ENCODE measurements at regions not wholly inside any gene's neighbourhood (a gene's known extent, or its start where the extent isn't known, plus 50 kb on each side); places are given as distances from the start of the nearest gene placed in this dataset.

DNA sequence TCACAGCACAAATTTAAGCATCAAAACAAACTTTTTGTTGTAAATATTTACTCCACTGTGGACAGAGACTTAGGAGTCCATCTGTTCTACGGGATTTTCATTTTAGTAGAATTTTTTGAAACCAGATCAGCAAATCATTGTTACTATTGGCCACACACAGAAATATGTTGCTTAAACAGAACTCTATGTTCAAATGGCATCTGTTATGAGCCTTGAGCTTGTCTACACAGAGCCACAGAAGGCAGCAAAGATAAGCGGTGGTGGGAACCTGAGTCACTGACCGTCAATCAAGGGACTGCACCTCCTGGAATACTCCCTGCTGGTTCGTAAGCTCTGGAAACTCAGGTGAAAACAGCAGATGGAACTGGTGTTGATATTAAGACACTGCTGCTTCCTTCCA lies 156.8 kb downstream of the TMEM200C start:
- no peak overlapping the region for H3K4me2 ChIP-seq (ENCODE audit: low read length)
- H3K27ac ChIP-seq (ENCODE audit: low read depth, low read length) = no peak overlapping the region
- no peak for TF ChIP-seq TCF7L2 (IDR thresholded peaks at IDR 0.05; ENCODE audit: borderline replicate concordance, extremely low read depth, insufficient read depth, insufficient read length)
- peaks cover 11 to 31% of the 10 kb centered on the region in 2 experiments; a peak in 2 of 4 replicates for H3K9me3 ChIP-seq (ENCODE audit: control insufficient read depth in 1 of 2, insufficient read depth in 1 of 2, low read depth in 1 of 2, low read length in 2 of 2)
- RAD21 ChIA-PET (ENCODE audit: low non-redundant PET in 1 of 2, low total read pairs in 2 of 2, uncharacterized antibody in 2 of 2, unreplicated experiment in 2 of 2) = no interaction called here
- no peaks in the 10 kb centered on the region for H4K20me1 ChIP-seq (ENCODE audit: insufficient read depth)
- no TSS peak for BruUV-seq (replicated peaks)
- POLR2A ChIA-PET = no interaction called here
- H3K9ac ChIP-seq (ENCODE audit: low read length) = no peak overlapping the region
- no peaks in the 10 kb centered on the region for H3K9me2 ChIP-seq (ENCODE audit: insufficient read depth)
- CTCF ChIA-PET = no interaction called here
- H2AFZ ChIP-seq (ENCODE audit: low read depth, low read length, poor library complexity, severe bottlenecking) = no peak overlapping the region
- H3K36me3 ChIP-seq (ENCODE audit: control insufficient read depth in 1 of 2, insufficient read depth in 2 of 2, low read length in 2 of 2) = no peaks in the 10 kb centered on the region
- H3K27me3 ChIP-seq (ENCODE audit: insufficient read depth, low read length) = no peaks in the 10 kb centered on the region
- no peak for DNase-seq (ENCODE audit: low read depth, low spot score)
- no peak for ATAC-seq
- no peaks in the 10 kb centered on the region for H3K4me1 ChIP-seq (ENCODE audit: control insufficient read depth in 1 of 2, insufficient read depth in 2 of 2, low read length in 2 of 2)
- no peak overlapping the region for H3K4me3 ChIP-seq (replicated peaks in 1 of 2; ENCODE audit: low read depth in 1 of 2, low read length in 2 of 2)
- H3K79me2 ChIP-seq (ENCODE audit: insufficient read depth, low read length) = no peaks in the 10 kb centered on the region
- intact Hi-C loops (cut with micrococcal nuclease) = no loop called here

DNA sequence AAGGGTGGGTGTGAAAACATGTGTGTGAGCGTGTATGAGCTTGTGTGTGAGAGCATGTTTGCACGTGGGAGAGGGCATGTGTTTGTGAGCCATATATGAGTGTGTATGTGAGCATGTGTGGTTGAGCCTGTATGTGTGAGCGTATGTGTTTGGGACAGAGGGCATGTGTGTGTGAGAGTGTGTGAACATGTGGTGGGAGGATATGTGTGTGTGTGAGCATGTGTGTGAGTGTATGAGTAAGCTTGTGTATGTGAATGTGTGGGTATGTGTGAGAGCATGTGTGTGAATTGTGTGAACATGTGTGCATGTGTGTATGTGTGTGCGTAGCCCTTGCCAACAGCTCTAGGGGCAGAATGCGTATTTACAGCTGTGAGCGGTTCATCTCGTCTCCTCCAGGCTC lies 163.0 kb downstream of the TMEM200C start:
- DNase-seq (ENCODE audit: low read depth, low spot score) = no peak
- Histone ChIP-seq H4K20me1 (ENCODE audit: insufficient read depth) (no peaks in the 10 kb centered on the region), H3K9me3 (ENCODE audit: control insufficient read depth in 1 of 2, insufficient read depth in 1 of 2, low read depth in 1 of 2, low read length in 2 of 2) (peaks cover 5 to 44% of the 10 kb centered on the region in 2 experiments; a peak in 3 of 4 replicates), H3K9ac (ENCODE audit: low read length) (no peak overlapping the region), H3K79me2 (ENCODE audit: insufficient read depth, low read length) (no peaks in the 10 kb centered on the region), H3K9me2 (ENCODE audit: insufficient read depth) (no peaks in the 10 kb centered on the region), H3K4me1 (ENCODE audit: control insufficient read depth in 1 of 2, insufficient read depth in 2 of 2, low read length in 2 of 2) (no peaks in the 10 kb centered on the region), H3K4me2 (ENCODE audit: low read length) (no peak overlapping the region), H2AFZ (ENCODE audit: low read depth, low read length, poor library complexity, severe bottlenecking) (no peak overlapping the region), H3K27me3 (ENCODE audit: insufficient read depth, low read length) (no peaks in the 10 kb centered on the region), H3K36me3 (ENCODE audit: control insufficient read depth in 1 of 2, insufficient read depth in 2 of 2, low read length in 2 of 2) (no peaks in the 10 kb centered on the region), H3K27ac (ENCODE audit: low read depth, low read length) (no peak overlapping the region), H3K4me3 (replicated peaks in 1 of 2; ENCODE audit: low read depth in 1 of 2, low read length in 2 of 2) (no peak overlapping the region)
- BruUV-seq (replicated peaks) = no TSS peak
- intact Hi-C loops (cut with micrococcal nuclease) = no loop called here
- no peak for ATAC-seq
- RAD21 ChIA-PET (ENCODE audit: low non-redundant PET in 1 of 2, low total read pairs in 2 of 2, uncharacterized antibody in 2 of 2, unreplicated experiment in 2 of 2) = no interaction called here
- POLR2A ChIA-PET = no interaction called here
- CTCF ChIA-PET = no interaction called here
- TF ChIP-seq ZNF274 (IDR thresholded peaks at IDR 0.05; ENCODE audit: low read depth, low read length) (no peak), SIN3A (IDR thresholded peaks at IDR 0.05; ENCODE audit: low read depth) (no peak)
